Adrenal gland (tissue), 5 donors: ENCODE measurements at regions not wholly inside any gene's neighbourhood (a gene's known extent, or its start where the extent isn't known, plus 50 kb on each side); places are given as distances from the start of the nearest gene placed in this dataset.

Experiments used
- CTCF ChIP-seq, 6 experiments: fragments of 450-650 bp in 4 of 6; fragments of 200-600 bp in 2 of 6; sonication (generic) in 1 of 6; IDR thresholded peaks; 1 replicate in 5 of 6; 2 replicates in 1 of 6; pipeline versions ENCODE4 v1.5.1 to v1.8.0; 2016 to 2021; ENCODE audit warnings: antibody characterized with exemption in 6 of 6, mild to moderate bottlenecking in 2 of 6, moderate library complexity in 1 of 6
- POLR2A ChIP-seq, 2 donors: fragments of 450-650 bp; IDR thresholded peaks; one replicate each; pipeline ENCODE4 v1.6.1; 2017; ENCODE audit warnings: antibody characterized with exemption in 2 of 2, mild to moderate bottlenecking in 2 of 2, moderate library complexity in 1 of 2
- donor health status: DM: no; HTN: no; CAD: no.

- TF ChIP-seq CTCF (IDR thresholded peaks at IDR 0.05) = no peak
- TF ChIP-seq POLR2A (IDR thresholded peaks at IDR 0.05) = no peak
Observed at GRCh38 chr11:87491381-87491780, 453.6 kb downstream of the TMEM135 start.
